ENCODE measurements at regions not wholly inside any gene's neighbourhood (a gene's known extent, or its start where the extent isn't known, plus 50 kb on each side); places are given as distances from the start of the nearest gene placed in this dataset.

DNA sequence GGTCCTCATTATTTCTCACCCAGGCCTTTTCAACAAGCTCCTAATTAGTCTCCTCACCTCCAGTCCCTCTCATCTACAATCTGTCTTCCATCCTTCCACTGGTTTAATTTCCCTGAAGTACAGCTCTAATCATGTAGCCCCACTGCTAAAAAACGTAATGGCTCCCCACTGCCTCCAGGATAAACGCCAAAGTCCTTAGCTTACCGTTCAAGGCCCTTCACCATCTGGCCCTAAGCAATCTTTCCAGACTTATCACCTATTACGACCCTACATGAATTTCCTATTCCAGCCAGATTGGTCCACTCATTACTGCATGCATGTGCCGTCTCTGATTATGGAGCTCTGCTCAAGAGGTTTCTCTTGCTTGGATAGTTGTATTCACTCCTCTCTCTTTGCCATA is 83.1 kb upstream of the DAB1 start:
- TF ChIP-seq, protein P1, sequence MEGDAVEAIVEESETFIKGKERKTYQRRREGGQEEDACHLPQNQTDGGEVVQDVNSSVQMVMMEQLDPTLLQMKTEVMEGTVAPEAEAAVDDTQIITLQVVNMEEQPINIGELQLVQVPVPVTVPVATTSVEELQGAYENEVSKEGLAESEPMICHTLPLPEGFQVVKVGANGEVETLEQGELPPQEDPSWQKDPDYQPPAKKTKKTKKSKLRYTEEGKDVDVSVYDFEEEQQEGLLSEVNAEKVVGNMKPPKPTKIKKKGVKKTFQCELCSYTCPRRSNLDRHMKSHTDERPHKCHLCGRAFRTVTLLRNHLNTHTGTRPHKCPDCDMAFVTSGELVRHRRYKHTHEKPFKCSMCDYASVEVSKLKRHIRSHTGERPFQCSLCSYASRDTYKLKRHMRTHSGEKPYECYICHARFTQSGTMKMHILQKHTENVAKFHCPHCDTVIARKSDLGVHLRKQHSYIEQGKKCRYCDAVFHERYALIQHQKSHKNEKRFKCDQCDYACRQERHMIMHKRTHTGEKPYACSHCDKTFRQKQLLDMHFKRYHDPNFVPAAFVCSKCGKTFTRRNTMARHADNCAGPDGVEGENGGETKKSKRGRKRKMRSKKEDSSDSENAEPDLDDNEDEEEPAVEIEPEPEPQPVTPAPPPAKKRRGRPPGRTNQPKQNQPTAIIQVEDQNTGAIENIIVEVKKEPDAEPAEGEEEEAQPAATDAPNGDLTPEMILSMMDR (conservative IDR thresholded peaks at IDR 0.05 in 1 of 2, IDR thresholded peaks at IDR 0.05 in 1 of 2; ENCODE audit: low read depth in 1 of 2, low read length in 2 of 2): no peak
- TF ChIP-seq EZH2 (IDR thresholded peaks at IDR 0.05; ENCODE audit: low read length, missing control alignments): no peak
- H3K79me2 ChIP-seq (ENCODE audit: control insufficient read depth, insufficient read depth, low read length): no peaks in the 10 kb centered on the region
- H3K4me1 ChIP-seq (ENCODE audit: control insufficient read depth, extremely low read depth, insufficient read depth, low read length): no peaks in the 10 kb centered on the region
- H3K9ac ChIP-seq (ENCODE audit: insufficient read depth, low read length): no peak overlapping the region
- DNase-seq (ENCODE audit: low read depth in 2 of 2): no peak
- no peak overlapping the region for H3K4me2 ChIP-seq (ENCODE audit: extremely low read depth, insufficient read depth, low read length)
- H3K27ac ChIP-seq (ENCODE audit: insufficient read depth, low read length): no peak overlapping the region
- H3K27me3 ChIP-seq (ENCODE audit: control insufficient read depth, insufficient read depth, low read length): no peaks in the 10 kb centered on the region
- H3K9me3 ChIP-seq (ENCODE audit: control insufficient read depth, insufficient read depth, low read depth, low read length): no peaks in the 10 kb centered on the region
- no peak overlapping the region for H3K4me3 ChIP-seq (replicated peaks in 1 of 4; ENCODE audit: control extremely low read depth in 1 of 4, insufficient read depth in 1 of 4, low read depth in 3 of 4, low read length in 4 of 4)
- H3K36me3 ChIP-seq (ENCODE audit: control insufficient read depth, insufficient read depth, low read length): no peaks in the 10 kb centered on the region
- H4K20me1 ChIP-seq (ENCODE audit: control insufficient read depth, extremely low read depth, insufficient read depth, low read length): no peaks in the 10 kb centered on the region
- no peak overlapping the region for H2AFZ ChIP-seq (ENCODE audit: low read length)

DNA sequence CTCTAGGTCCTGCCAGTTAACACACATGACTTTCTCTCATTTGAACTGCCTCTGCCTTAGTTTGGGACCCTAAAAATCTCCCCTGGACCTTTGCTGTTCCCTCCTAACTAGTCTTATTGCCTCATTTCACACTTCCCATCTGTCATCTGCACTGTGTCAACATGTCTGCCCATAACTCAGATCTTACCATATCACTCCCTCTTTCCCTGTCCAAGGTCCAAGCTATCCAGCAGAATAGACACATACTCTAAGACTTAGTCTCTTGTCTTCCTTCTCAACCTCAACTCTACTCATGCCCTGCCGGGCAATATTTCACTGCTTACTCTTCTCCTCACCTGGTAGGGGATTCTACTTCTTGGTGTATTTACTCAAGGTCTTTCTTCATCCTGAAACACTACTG is 79.5 kb upstream of the DAB1 start:
- no peak for DNase-seq (ENCODE audit: low read depth in 2 of 2)
- Histone ChIP-seq H4K20me1 (ENCODE audit: control insufficient read depth, extremely low read depth, insufficient read depth, low read length) (no peaks in the 10 kb centered on the region), H2AFZ (ENCODE audit: low read length) (no peak overlapping the region), H3K4me2 (ENCODE audit: extremely low read depth, insufficient read depth, low read length) (no peak overlapping the region), H3K79me2 (ENCODE audit: control insufficient read depth, insufficient read depth, low read length) (no peaks in the 10 kb centered on the region), H3K9me3 (ENCODE audit: control insufficient read depth, insufficient read depth, low read depth, low read length) (no peaks in the 10 kb centered on the region), H3K4me1 (ENCODE audit: control insufficient read depth, extremely low read depth, insufficient read depth, low read length) (no peaks in the 10 kb centered on the region), H3K36me3 (ENCODE audit: control insufficient read depth, insufficient read depth, low read length) (no peaks in the 10 kb centered on the region), H3K27me3 (ENCODE audit: control insufficient read depth, insufficient read depth, low read length) (no peaks in the 10 kb centered on the region), H3K27ac (ENCODE audit: insufficient read depth, low read length) (no peak overlapping the region), H3K4me3 (replicated peaks in 1 of 4; ENCODE audit: control extremely low read depth in 1 of 4, insufficient read depth in 1 of 4, low read depth in 3 of 4, low read length in 4 of 4) (no peak overlapping the region), H3K9ac (ENCODE audit: insufficient read depth, low read length) (no peak overlapping the region)
- no peak for TF ChIP-seq EZH2 (IDR thresholded peaks at IDR 0.05; ENCODE audit: low read length, missing control alignments)
- TF ChIP-seq, protein P1 (conservative IDR thresholded peaks at IDR 0.05 in 1 of 2, IDR thresholded peaks at IDR 0.05 in 1 of 2; ENCODE audit: low read depth in 1 of 2, low read length in 2 of 2): no peak

DNA sequence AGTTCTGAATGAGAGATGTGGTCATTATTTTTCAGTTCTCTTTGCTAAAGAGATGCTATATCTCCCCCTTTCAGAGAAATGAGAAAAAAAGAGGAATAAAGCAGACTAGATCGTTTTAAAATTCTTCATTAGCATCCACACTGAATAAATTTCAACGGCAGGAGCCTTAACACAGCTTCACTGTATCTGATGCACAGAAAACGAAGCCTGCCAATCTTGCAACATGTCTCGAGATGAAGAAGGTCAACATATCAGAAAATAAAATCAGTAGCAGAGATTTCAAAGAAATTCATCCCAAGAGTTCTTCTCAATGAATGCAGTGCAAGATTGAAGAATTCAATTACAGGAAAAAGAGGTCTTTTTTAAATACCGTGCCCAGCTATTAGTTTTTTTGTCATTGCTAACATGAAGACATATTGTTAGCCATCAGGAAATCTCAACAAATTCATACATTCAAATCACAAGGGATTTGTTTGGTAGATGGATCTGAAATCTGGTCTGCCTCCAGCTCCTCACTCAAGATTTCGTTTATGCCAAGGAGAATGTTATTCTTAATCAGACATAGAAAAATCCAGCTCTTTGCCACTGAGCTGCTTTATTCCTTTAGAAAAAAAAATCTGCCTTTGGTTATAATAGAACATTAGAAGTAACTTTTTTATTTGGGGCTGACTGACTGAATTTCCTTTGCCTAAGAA is 76.4 kb upstream of the DAB1 start:
- H3K9me3 ChIP-seq (ENCODE audit: control insufficient read depth, insufficient read depth, low read depth, low read length): no peaks in the 10 kb centered on the region
- H3K4me2 ChIP-seq (ENCODE audit: extremely low read depth, insufficient read depth, low read length): no peak overlapping the region
- no peak for DNase-seq (ENCODE audit: low read depth in 2 of 2)
- no peak overlapping the region for H2AFZ ChIP-seq (ENCODE audit: low read length)
- TF ChIP-seq, protein P1 (conservative IDR thresholded peaks at IDR 0.05 in 1 of 2, IDR thresholded peaks at IDR 0.05 in 1 of 2; ENCODE audit: low read depth in 1 of 2, low read length in 2 of 2): no peak
- TF ChIP-seq EZH2 (IDR thresholded peaks at IDR 0.05; ENCODE audit: low read length, missing control alignments): no peak
- H3K27me3 ChIP-seq (ENCODE audit: control insufficient read depth, insufficient read depth, low read length): no peaks in the 10 kb centered on the region
- no peaks in the 10 kb centered on the region for H3K79me2 ChIP-seq (ENCODE audit: control insufficient read depth, insufficient read depth, low read length)
- H4K20me1 ChIP-seq (ENCODE audit: control insufficient read depth, extremely low read depth, insufficient read depth, low read length): no peaks in the 10 kb centered on the region
- no peaks in the 10 kb centered on the region for H3K36me3 ChIP-seq (ENCODE audit: control insufficient read depth, insufficient read depth, low read length)
- H3K27ac ChIP-seq (ENCODE audit: insufficient read depth, low read length): no peak overlapping the region
- H3K4me1 ChIP-seq (ENCODE audit: control insufficient read depth, extremely low read depth, insufficient read depth, low read length): no peaks in the 10 kb centered on the region
- no peak overlapping the region for H3K4me3 ChIP-seq (replicated peaks in 1 of 4; ENCODE audit: control extremely low read depth in 1 of 4, insufficient read depth in 1 of 4, low read depth in 3 of 4, low read length in 4 of 4)
- no peak overlapping the region for H3K9ac ChIP-seq (ENCODE audit: insufficient read depth, low read length)
